ENCODE measurements at regions not wholly inside any gene's neighbourhood (a gene's known extent, or its start where the extent isn't known, plus 50 kb on each side); places are given as distances from the start of the nearest gene placed in this dataset.

DNA sequence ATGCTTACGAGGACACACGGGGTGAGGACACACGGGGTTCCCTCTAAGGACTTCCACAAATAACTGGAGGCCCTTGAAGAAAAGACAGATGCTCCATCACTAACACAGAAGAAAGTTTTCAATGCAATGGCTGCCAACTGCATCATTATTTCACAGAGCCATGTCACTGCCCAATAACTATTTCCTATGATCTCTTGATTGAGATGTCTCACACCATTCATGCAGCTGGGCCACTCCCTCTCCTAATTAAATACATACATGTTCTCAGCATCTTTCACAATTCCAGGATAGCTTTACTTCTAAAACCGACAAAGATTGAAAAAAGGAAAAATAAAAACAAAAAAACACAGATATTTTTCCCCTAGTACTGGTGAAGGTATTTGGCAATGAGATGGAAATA, 650.8 kb downstream of the SEMA5A start:
- CTCF ChIA-PET: no interaction called here
- no TSS peak for BruUV-seq (replicated peaks)
- no peak overlapping the region for H3K4me2 ChIP-seq (ENCODE audit: insufficient read depth, low read length)
- no peak overlapping the region for H2AFZ ChIP-seq (ENCODE audit: low read depth, low read length)
- no peaks in the 10 kb centered on the region for H3K36me3 ChIP-seq (ENCODE audit: control insufficient read depth in 2 of 2, extremely low read depth in 1 of 2, insufficient read depth in 2 of 2, low read length in 2 of 2)
- H4K20me1 ChIP-seq (replicated peaks; ENCODE audit: control insufficient read depth, extremely low read depth, insufficient read depth, low read length): no peaks in the 10 kb centered on the region
- dilution Hi-C loops (cut with MboI; ENCODE audit: extremely low pct_ligation_motif_present, low sequenced_read_pairs): no loop called here
- no peaks in the 10 kb centered on the region for H3K79me2 ChIP-seq (ENCODE audit: control insufficient read depth, insufficient read depth, low read length)
- H3K27me3 ChIP-seq (ENCODE audit: control insufficient read depth in 2 of 2, insufficient read depth in 2 of 2, low read length in 2 of 2): no peaks in the 10 kb centered on the region
- intact Hi-C loops (cut with micrococcal nuclease): no loop called here
- H3K4me1 ChIP-seq (ENCODE audit: control insufficient read depth, extremely low read depth, insufficient read depth, low read length): no peaks in the 10 kb centered on the region
- H3K9ac ChIP-seq (replicated peaks; ENCODE audit: extremely low read depth, insufficient read depth, low read length): no peak overlapping the region
- POLR2A ChIA-PET: no interaction called here
- no peaks in the 10 kb centered on the region for H3K9me3 ChIP-seq (replicated peaks; ENCODE audit: control insufficient read depth, insufficient read depth, low read length)
- TF ChIP-seq POLR2A (IDR thresholded peaks at IDR 0.05; ENCODE audit: low read depth, low read length): no peak
- no peaks in the 10 kb centered on the region for H3K9me1 ChIP-seq (replicated peaks; ENCODE audit: control insufficient read depth, extremely low read depth, insufficient read depth, low read length)
- FAIRE-seq (no peak), DNase-seq (ENCODE audit: low read depth, low spot score) (no peak)
- H3K27ac ChIP-seq (ENCODE audit: insufficient read depth, low read depth, low read length): no peak overlapping the region
- no peak overlapping the region for H3K4me3 ChIP-seq (replicated peaks in 1 of 3; ENCODE audit: insufficient read depth in 1 of 3, low read depth in 1 of 3, low read length in 3 of 3)

DNA sequence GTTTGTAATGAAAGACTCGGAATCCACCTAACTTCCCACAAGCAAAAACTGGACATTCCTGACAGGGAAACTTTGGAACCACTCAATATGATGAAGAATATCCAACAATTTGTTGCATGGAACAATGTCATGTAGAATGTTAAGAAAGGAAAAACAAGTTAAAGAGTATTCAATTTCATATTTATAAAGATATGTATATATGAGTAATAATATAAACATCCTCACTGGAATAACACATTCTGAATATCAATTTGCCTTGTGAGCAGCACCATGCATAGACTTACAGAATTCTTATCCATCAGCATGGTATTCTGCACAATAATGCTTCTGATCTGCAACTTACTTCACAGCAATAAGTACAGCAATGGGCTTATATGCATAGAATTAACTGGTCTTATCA, 650.3 kb downstream of the SEMA5A start:
- TF ChIP-seq, protein P1, sequence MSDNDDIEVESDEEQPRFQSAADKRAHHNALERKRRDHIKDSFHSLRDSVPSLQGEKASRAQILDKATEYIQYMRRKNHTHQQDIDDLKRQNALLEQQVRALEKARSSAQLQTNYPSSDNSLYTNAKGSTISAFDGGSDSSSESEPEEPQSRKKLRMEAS (IDR thresholded peaks at IDR 0.05; ENCODE audit: insufficient read depth, insufficient read length): no peak
- TF ChIP-seq, protein P2, sequence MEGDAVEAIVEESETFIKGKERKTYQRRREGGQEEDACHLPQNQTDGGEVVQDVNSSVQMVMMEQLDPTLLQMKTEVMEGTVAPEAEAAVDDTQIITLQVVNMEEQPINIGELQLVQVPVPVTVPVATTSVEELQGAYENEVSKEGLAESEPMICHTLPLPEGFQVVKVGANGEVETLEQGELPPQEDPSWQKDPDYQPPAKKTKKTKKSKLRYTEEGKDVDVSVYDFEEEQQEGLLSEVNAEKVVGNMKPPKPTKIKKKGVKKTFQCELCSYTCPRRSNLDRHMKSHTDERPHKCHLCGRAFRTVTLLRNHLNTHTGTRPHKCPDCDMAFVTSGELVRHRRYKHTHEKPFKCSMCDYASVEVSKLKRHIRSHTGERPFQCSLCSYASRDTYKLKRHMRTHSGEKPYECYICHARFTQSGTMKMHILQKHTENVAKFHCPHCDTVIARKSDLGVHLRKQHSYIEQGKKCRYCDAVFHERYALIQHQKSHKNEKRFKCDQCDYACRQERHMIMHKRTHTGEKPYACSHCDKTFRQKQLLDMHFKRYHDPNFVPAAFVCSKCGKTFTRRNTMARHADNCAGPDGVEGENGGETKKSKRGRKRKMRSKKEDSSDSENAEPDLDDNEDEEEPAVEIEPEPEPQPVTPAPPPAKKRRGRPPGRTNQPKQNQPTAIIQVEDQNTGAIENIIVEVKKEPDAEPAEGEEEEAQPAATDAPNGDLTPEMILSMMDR (IDR thresholded peaks at IDR 0.05; ENCODE audit: extremely low read depth in 1 of 2, insufficient read depth in 1 of 2, low read depth in 1 of 2, low read length in 2 of 2): no peak
- no peak for TF ChIP-seq GATA2 (IDR thresholded peaks at IDR 0.05; ENCODE audit: insufficient read depth, insufficient read length, low read depth, low read length)
- no peak for TF ChIP-seq MYC (IDR thresholded peaks at IDR 0.05; ENCODE audit: low read depth, low read length)
- no peak overlapping the region for H3K4me2 ChIP-seq (ENCODE audit: insufficient read depth, low read length)

More for the DNA sequence above, 650.3 kb downstream of the SEMA5A start:
- H4K20me1 ChIP-seq (replicated peaks; ENCODE audit: control insufficient read depth, extremely low read depth, insufficient read depth, low read length): no peaks in the 10 kb centered on the region
- no peak overlapping the region for H3K4me3 ChIP-seq (replicated peaks in 1 of 3; ENCODE audit: insufficient read depth in 1 of 3, low read depth in 1 of 3, low read length in 3 of 3)
- no peak overlapping the region for H3K27ac ChIP-seq (ENCODE audit: insufficient read depth, low read depth, low read length)
- no peaks in the 10 kb centered on the region for H3K4me1 ChIP-seq (ENCODE audit: control insufficient read depth, extremely low read depth, insufficient read depth, low read length)
- H3K9me3 ChIP-seq (replicated peaks; ENCODE audit: control insufficient read depth, insufficient read depth, low read length): no peaks in the 10 kb centered on the region
- no peaks in the 10 kb centered on the region for H3K36me3 ChIP-seq (ENCODE audit: control insufficient read depth in 2 of 2, extremely low read depth in 1 of 2, insufficient read depth in 2 of 2, low read length in 2 of 2)
- CTCF ChIA-PET: no interaction called here
- intact Hi-C loops (cut with micrococcal nuclease): no loop called here
- no peak for DNase-seq (ENCODE audit: low read depth, low spot score)
- no peaks in the 10 kb centered on the region for H3K79me2 ChIP-seq (ENCODE audit: control insufficient read depth, insufficient read depth, low read length)
- H2AFZ ChIP-seq (ENCODE audit: low read depth, low read length): no peak overlapping the region
- no peak overlapping the region for H3K9ac ChIP-seq (replicated peaks; ENCODE audit: extremely low read depth, insufficient read depth, low read length)
- H3K9me1 ChIP-seq (replicated peaks; ENCODE audit: control insufficient read depth, extremely low read depth, insufficient read depth, low read length): no peaks in the 10 kb centered on the region
- no TSS peak for BruUV-seq (replicated peaks)
- POLR2A ChIA-PET: no interaction called here
- FAIRE-seq: no peak
- H3K27me3 ChIP-seq (ENCODE audit: control insufficient read depth in 2 of 2, insufficient read depth in 2 of 2, low read length in 2 of 2): no peaks in the 10 kb centered on the region
- dilution Hi-C loops (cut with MboI; ENCODE audit: extremely low pct_ligation_motif_present, low sequenced_read_pairs): no loop called here

All from endothelial cell of umbilical vein (primary cell).